Calu3 (cell line): ENCODE measurements at regions not wholly inside any gene's neighbourhood (a gene's known extent, or its start where the extent isn't known, plus 50 kb on each side); places are given as distances from the start of the nearest gene placed in this dataset.

ENCODE experiments used
- BruUV-seq: library from RNA; stranded (reverse); fragments of 400-500 nt; replicated peaks from 2 replicates; lab custom pipeline; 2021; lab: Mats Ljungman, UMichigan
- CTCF ChIA-PET: fragments of 300-600 bp; sonication (Branson Sonifier 250); formaldehyde crosslinking; loops from one replicate; lab custom pipeline; 2022; ENCODE audit warnings: antibody characterized with exemption; lab: Charles Lee
- DNase-seq: peaks from one replicate; pipeline ENCODE4 v3.0.0; 2022
- H3K27ac Mint-ChIP-seq: one replicate; pipeline ENCODE4 v1.8.0; 2022; ENCODE audit warnings: mixed read lengths; ENCODE audit not compliant: unreplicated experiment
- H3K27me3 Mint-ChIP-seq: one replicate; pipeline ENCODE4 v1.8.0; 2022; ENCODE audit warnings: mixed read lengths; ENCODE audit not compliant: unreplicated experiment
- H3K36me3 Mint-ChIP-seq: one replicate; pipeline ENCODE4 v1.8.0; 2022; ENCODE audit warnings: mild to moderate bottlenecking, moderate library complexity, mixed read lengths; ENCODE audit not compliant: insufficient read depth, unreplicated experiment
- H3K4me1 Mint-ChIP-seq: one replicate; pipeline ENCODE4 v1.8.0; 2022; ENCODE audit warnings: mild to moderate bottlenecking, low read depth, mixed read lengths; ENCODE audit not compliant: unreplicated experiment
- H3K4me3 Mint-ChIP-seq: one replicate; pipeline ENCODE4 v1.8.0; 2022; ENCODE audit warnings: mild to moderate bottlenecking, low read depth, moderate library complexity, mixed read lengths; ENCODE audit not compliant: unreplicated experiment
- H3K9me3 Mint-ChIP-seq: one replicate; pipeline ENCODE4 v1.8.0; 2022; ENCODE audit warnings: low read depth, mixed read lengths; ENCODE audit not compliant: unreplicated experiment
- CTCF ChIP-seq: fragments of 200-600 bp; IDR thresholded peaks from one replicate; pipeline ENCODE4 v1.8.0; 2022; ENCODE audit warnings: antibody characterized with exemption; ENCODE audit not compliant: unreplicated experiment
- intact Hi-C: fragments of 100-400 bp; cut with micrococcal nuclease; formaldehyde crosslinking; loops from one replicate; pipeline ENCODE4 v1.10.0; 2022; ENCODE audit not compliant: unreplicated experiment

DNA sequence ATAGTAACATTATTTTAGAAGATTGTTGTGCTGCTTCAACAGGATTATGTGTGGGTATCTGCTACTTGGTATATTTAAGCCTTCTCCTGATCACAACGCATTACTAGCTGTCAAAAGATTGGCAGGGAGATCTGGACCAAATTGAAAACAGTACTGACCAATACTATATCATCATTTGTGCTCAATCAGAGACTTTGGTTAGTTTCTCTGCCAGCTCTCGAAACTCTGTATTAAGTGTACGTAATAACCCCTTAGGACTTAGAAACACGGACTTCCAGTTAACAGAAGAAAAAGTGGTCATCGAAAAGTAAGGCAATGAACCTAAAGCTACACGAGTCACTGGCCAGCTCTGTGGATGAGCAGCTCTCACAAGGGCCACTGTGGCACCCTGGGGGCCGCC is 146.0 kb downstream of the EVX1 start:
- Mint-ChIP-seq H3K36me3 (no peaks in the 10 kb centered on the region), H3K4me3 (no peak overlapping the region), H3K9me3 (no peaks in the 10 kb centered on the region), H3K27ac (no peak overlapping the region), H3K27me3 (no peaks in the 10 kb centered on the region), H3K4me1 (no peaks in the 10 kb centered on the region)
- CTCF ChIA-PET: interaction anchor here (0.5 kb wide), 1 partner anchor 35 kb away, joined by 6 read pairs; no protein-coding TSS in a partner anchor
- no peak for DNase-seq
- intact Hi-C loops: no loop called here
- no TSS peak for BruUV-seq
- no peak for TF ChIP-seq CTCF

DNA sequence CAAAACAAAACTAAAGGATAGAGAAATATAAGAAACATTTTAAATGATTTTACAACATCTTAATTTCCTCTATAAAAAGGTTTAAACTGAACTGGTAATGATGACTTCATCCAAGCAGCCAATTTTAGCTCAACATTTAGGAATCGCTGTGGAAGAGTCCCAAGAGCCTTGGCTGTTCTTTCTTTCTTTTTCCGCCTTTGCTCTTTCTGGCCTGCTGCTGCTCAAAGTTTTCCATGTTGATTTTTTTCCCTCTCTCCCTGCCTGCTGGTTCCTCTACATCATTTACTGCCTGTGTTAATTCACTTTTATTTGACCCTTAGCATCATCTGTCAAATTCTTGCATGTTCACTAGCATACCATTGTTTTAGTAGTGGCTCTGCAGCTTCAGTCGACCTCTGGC is 146.9 kb downstream of the EVX1 start:
- no peak for TF ChIP-seq CTCF
- no TSS peak for BruUV-seq
- Mint-ChIP-seq H3K27ac (no peak overlapping the region), H3K27me3 (no peaks in the 10 kb centered on the region), H3K4me1 (no peaks in the 10 kb centered on the region), H3K9me3 (peaks cover 3% of the 10 kb centered on the region), H3K4me3 (no peak overlapping the region), H3K36me3 (no peaks in the 10 kb centered on the region)
- no peak for DNase-seq
- CTCF ChIA-PET: no interaction called here
- intact Hi-C loops: no loop called here

- no peak for TF ChIP-seq CTCF
- H3K4me1 Mint-ChIP-seq: no peaks in the 10 kb centered on the region
- intact Hi-C loops: no loop called here
- no peak overlapping the region for H3K27ac Mint-ChIP-seq
- CTCF ChIA-PET: no interaction called here
- no peak for DNase-seq
- no TSS peak for BruUV-seq
- H3K9me3 Mint-ChIP-seq: peaks cover 3% of the 10 kb centered on the region
- H3K4me3 Mint-ChIP-seq: no peak overlapping the region
- no peaks in the 10 kb centered on the region for H3K27me3 Mint-ChIP-seq
- H3K36me3 Mint-ChIP-seq: no peaks in the 10 kb centered on the region
Observed at GRCh38 chr7:27392477-27392876, 149.9 kb downstream of the EVX1 start.

GRCh38 chr7:27394871-27395270 is 152.3 kb downstream of the EVX1 start:
- no peak for TF ChIP-seq CTCF
- CTCF ChIA-PET: no interaction called here
- Mint-ChIP-seq H3K9me3 (peaks cover 3% of the 10 kb centered on the region), H3K36me3 (no peaks in the 10 kb centered on the region), H3K27me3 (no peaks in the 10 kb centered on the region), H3K4me1 (no peaks in the 10 kb centered on the region), H3K27ac (no peak overlapping the region), H3K4me3 (no peak overlapping the region)
- intact Hi-C loops: no loop called here
- no TSS peak for BruUV-seq
- DNase-seq: no peak

DNA sequence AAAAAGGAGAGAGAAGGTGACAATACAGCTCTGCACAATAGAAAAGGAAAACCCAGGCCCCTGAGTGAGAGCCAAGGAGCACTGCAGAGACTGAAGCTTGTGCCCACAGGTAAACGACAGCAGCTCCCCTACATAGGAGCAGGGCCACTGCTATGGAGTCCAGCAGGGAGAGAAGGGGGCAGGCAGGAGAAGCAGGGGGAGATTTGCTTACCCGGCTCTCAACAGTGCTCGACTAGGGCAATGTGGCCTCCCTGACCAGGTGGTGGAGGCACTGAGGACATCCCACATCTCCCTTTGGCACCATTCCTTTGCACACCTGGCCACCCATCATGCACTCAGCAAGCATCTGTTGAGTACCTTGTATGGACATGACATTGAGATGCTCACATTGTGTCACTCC is 153.0 kb downstream of the EVX1 start:
- H3K4me1 Mint-ChIP-seq: no peaks in the 10 kb centered on the region
- H3K27me3 Mint-ChIP-seq: no peaks in the 10 kb centered on the region
- TF ChIP-seq CTCF: no peak
- H3K4me3 Mint-ChIP-seq: no peak overlapping the region
- no peak overlapping the region for H3K27ac Mint-ChIP-seq
- intact Hi-C loops: no loop called here
- DNase-seq: no peak
- CTCF ChIA-PET: no interaction called here
- BruUV-seq: no TSS peak
- H3K36me3 Mint-ChIP-seq: no peaks in the 10 kb centered on the region
- peaks cover 3% of the 10 kb centered on the region for H3K9me3 Mint-ChIP-seq
